ENCODE measurements at regions not wholly inside any gene's neighbourhood (a gene's known extent, or its start where the extent isn't known, plus 50 kb on each side); places are given as distances from the start of the nearest gene placed in this dataset.
"Not testable (repeated sequence)": the region's sequence is repeated elsewhere in the genome, so short reads cannot be mapped to it uniquely, and the experiment has no call there.

- Histone ChIP-seq H3K9me2 (ENCODE audit: low read depth, low read length) (no peaks in the 10 kb centered on the region), H3K4me2 (ENCODE audit: low read length) (no peak overlapping the region), H3K9ac (ENCODE audit: low read length) (no peak overlapping the region), H4K20me1 (ENCODE audit: insufficient read depth, low read length) (no peaks in the 10 kb centered on the region), H3K79me2 (ENCODE audit: insufficient read depth, low read length) (no peaks in the 10 kb centered on the region), H3K27ac (ENCODE audit: low read depth, low read length, poor library complexity, severe bottlenecking) (no peak overlapping the region), H3K4me1 (ENCODE audit: insufficient read depth, low read length, severe bottlenecking) (no peaks in the 10 kb centered on the region), H3K36me3 (ENCODE audit: insufficient read depth, low read length) (no peaks in the 10 kb centered on the region), H3K4me3 (ENCODE audit: low read depth, low read length, poor library complexity, severe bottlenecking) (no peak overlapping the region), H3F3A (ENCODE audit: insufficient read depth, low read length) (no peaks in the 10 kb centered on the region), H2AFZ (ENCODE audit: low read length) (no peak overlapping the region), H3K27me3 (ENCODE audit: insufficient read depth, low read length) (no peaks in the 10 kb centered on the region), H3K9me3 (ENCODE audit: low read length) (no peaks in the 10 kb centered on the region)
- TF ChIP-seq EZH2 (IDR thresholded peaks at IDR 0.05; ENCODE audit: borderline replicate concordance, low read length) (no peak), CTCF (IDR thresholded peaks at IDR 0.05; ENCODE audit: low read length) (no peak)
Observed at GRCh38 chr6:131443514-131443913, 129.5 kb upstream of the ARG1 start.

GRCh38 chr6:131445356-131445755, 127.7 kb upstream of the ARG1 start:
- not testable (repeated sequence) for H3K36me3 ChIP-seq (ENCODE audit: insufficient read depth, low read length); H3K9me3 ChIP-seq (ENCODE audit: low read length); H3K4me3 ChIP-seq (ENCODE audit: low read depth, low read length, poor library complexity, severe bottlenecking); H3K9me2 ChIP-seq (ENCODE audit: low read depth, low read length); H3K27me3 ChIP-seq (ENCODE audit: insufficient read depth, low read length); H3K4me2 ChIP-seq (ENCODE audit: low read length); H3K79me2 ChIP-seq (ENCODE audit: insufficient read depth, low read length); H3K27ac ChIP-seq (ENCODE audit: low read depth, low read length, poor library complexity, severe bottlenecking); H3F3A ChIP-seq (ENCODE audit: insufficient read depth, low read length); H4K20me1 ChIP-seq (ENCODE audit: insufficient read depth, low read length); H3K4me1 ChIP-seq (ENCODE audit: insufficient read depth, low read length, severe bottlenecking); H3K9ac ChIP-seq (ENCODE audit: low read length); H2AFZ ChIP-seq (ENCODE audit: low read length)

- H3K4me2 ChIP-seq (ENCODE audit: low read length), result no peak overlapping the region
- H3K4me3 ChIP-seq (ENCODE audit: low read depth, low read length, poor library complexity, severe bottlenecking), result no peak overlapping the region
- no peaks in the 10 kb centered on the region for H3K4me1 ChIP-seq (ENCODE audit: insufficient read depth, low read length, severe bottlenecking)
- no peaks in the 10 kb centered on the region for H3F3A ChIP-seq (ENCODE audit: insufficient read depth, low read length)
- no peaks in the 10 kb centered on the region for H3K36me3 ChIP-seq (ENCODE audit: insufficient read depth, low read length)
- no peaks in the 10 kb centered on the region for H3K27me3 ChIP-seq (ENCODE audit: insufficient read depth, low read length)
- no peaks in the 10 kb centered on the region for H4K20me1 ChIP-seq (ENCODE audit: insufficient read depth, low read length)
- no peak overlapping the region for H2AFZ ChIP-seq (ENCODE audit: low read length)
- H3K9me3 ChIP-seq (ENCODE audit: low read length), result no peaks in the 10 kb centered on the region
- H3K79me2 ChIP-seq (ENCODE audit: insufficient read depth, low read length), result no peaks in the 10 kb centered on the region
- TF ChIP-seq EZH2 (IDR thresholded peaks at IDR 0.05; ENCODE audit: borderline replicate concordance, low read length) (no peak), CTCF (IDR thresholded peaks at IDR 0.05; ENCODE audit: low read length) (no peak)
- H3K9me2 ChIP-seq (ENCODE audit: low read depth, low read length), result no peaks in the 10 kb centered on the region
- no peak overlapping the region for H3K27ac ChIP-seq (ENCODE audit: low read depth, low read length, poor library complexity, severe bottlenecking)
- H3K9ac ChIP-seq (ENCODE audit: low read length), result no peak overlapping the region
Observed at GRCh38 chr6:131450861-131451260, 122.2 kb upstream of the ARG1 start.

- Histone ChIP-seq H3K4me1 (ENCODE audit: insufficient read depth, low read length, severe bottlenecking) (no peaks in the 10 kb centered on the region), H3K36me3 (ENCODE audit: insufficient read depth, low read length) (no peaks in the 10 kb centered on the region), H4K20me1 (ENCODE audit: insufficient read depth, low read length) (no peaks in the 10 kb centered on the region), H3K4me3 (ENCODE audit: low read depth, low read length, poor library complexity, severe bottlenecking) (no peak overlapping the region), H3K79me2 (ENCODE audit: insufficient read depth, low read length) (no peaks in the 10 kb centered on the region), H3K27ac (ENCODE audit: low read depth, low read length, poor library complexity, severe bottlenecking) (no peak overlapping the region), H3K27me3 (ENCODE audit: insufficient read depth, low read length) (no peaks in the 10 kb centered on the region), H2AFZ (ENCODE audit: low read length) (no peak overlapping the region), H3K9me2 (ENCODE audit: low read depth, low read length) (no peaks in the 10 kb centered on the region), H3F3A (ENCODE audit: insufficient read depth, low read length) (no peaks in the 10 kb centered on the region), H3K4me2 (ENCODE audit: low read length) (no peak overlapping the region), H3K9ac (ENCODE audit: low read length) (no peak overlapping the region), H3K9me3 (ENCODE audit: low read length) (no peaks in the 10 kb centered on the region)
- no peak for TF ChIP-seq EZH2 (IDR thresholded peaks at IDR 0.05; ENCODE audit: borderline replicate concordance, low read length)
- TF ChIP-seq CTCF (IDR thresholded peaks at IDR 0.05; ENCODE audit: low read length), result no peak
Observed at GRCh38 chr6:131451321-131452144, 121.5 kb upstream of the ARG1 start.

Data from OCI-LY1 (cell line).